ENCODE measurements at regions not wholly inside any gene's neighbourhood (a gene's known extent, or its start where the extent isn't known, plus 50 kb on each side); places are given as distances from the start of the nearest gene placed in this dataset.

DNA sequence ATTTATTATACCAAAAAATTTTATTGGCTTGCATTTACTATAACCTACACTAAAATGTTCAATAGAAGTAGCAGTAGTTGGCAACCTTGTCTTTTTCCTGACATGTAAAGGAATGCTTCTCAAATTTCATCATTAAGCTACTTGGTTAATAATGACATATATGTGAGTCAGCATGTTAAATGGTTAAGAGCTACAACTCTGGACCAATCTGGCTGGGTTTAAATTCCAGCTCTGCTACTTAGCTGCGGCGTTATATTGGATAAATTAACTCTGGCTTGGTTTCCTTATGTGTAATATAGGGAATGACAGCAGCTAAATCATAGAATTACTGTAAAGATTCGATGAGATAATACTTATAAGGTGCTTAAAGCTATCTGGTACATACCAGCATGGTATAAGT is 53.7 kb upstream of the OTOGL start:
- TF ChIP-seq, protein P1, sequence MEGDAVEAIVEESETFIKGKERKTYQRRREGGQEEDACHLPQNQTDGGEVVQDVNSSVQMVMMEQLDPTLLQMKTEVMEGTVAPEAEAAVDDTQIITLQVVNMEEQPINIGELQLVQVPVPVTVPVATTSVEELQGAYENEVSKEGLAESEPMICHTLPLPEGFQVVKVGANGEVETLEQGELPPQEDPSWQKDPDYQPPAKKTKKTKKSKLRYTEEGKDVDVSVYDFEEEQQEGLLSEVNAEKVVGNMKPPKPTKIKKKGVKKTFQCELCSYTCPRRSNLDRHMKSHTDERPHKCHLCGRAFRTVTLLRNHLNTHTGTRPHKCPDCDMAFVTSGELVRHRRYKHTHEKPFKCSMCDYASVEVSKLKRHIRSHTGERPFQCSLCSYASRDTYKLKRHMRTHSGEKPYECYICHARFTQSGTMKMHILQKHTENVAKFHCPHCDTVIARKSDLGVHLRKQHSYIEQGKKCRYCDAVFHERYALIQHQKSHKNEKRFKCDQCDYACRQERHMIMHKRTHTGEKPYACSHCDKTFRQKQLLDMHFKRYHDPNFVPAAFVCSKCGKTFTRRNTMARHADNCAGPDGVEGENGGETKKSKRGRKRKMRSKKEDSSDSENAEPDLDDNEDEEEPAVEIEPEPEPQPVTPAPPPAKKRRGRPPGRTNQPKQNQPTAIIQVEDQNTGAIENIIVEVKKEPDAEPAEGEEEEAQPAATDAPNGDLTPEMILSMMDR (conservative IDR thresholded peaks at IDR 0.05; ENCODE audit: control insufficient read depth, insufficient read depth, low read depth, low read length): no peak
- DNase-seq (ENCODE audit: low read depth): peak; percentile 89
- H3K4me3 ChIP-seq (ENCODE audit: control insufficient read depth, low read depth, low read length): no peak overlapping the region

DNA sequence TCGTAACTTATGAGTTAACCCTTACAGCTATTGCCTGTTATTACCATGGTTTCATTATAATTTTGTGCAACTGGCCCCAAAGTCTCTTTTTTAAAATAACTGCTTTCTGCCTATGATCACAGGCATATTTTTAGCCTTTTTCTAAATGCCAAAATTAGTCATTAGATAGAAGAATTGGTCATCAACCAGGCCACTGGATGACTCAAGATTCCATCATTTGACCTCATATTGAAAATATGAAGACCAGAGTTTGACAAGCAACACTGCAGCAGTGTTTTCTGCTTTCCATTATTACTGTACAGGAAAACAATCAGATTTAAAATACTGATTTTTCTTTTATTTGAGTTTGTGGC is 54.7 kb upstream of the OTOGL start:
- DNase-seq (ENCODE audit: low read depth): peak; percentile 94
- H3K4me3 ChIP-seq (ENCODE audit: control insufficient read depth, low read depth, low read length): no peak overlapping the region
- TF ChIP-seq, protein P1 (conservative IDR thresholded peaks at IDR 0.05; ENCODE audit: control insufficient read depth, insufficient read depth, low read depth, low read length): no peak

DNA sequence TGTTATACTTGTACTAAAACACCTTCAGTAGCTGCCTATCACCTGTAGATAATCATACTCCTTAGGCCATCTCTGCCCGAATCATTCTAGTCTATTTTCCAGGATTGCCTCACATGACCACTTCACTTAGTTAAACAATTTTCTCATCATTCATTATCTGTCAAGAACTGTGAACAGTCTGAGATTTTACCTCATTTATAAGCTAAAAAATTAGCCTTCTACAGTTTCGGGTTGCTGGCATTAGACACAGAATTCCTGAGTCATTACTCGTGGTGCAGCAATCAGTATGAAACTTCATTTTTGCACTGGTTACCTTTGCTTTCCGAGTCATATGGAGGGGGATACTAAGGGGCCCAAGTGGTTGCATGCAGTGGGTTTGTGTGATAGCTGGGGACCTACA is 57.6 kb upstream of the OTOGL start:
- no peak overlapping the region for H3K4me3 ChIP-seq (ENCODE audit: control insufficient read depth, low read depth, low read length)
- DNase-seq (ENCODE audit: low read depth): peak; percentile 63
- TF ChIP-seq, protein P1 (conservative IDR thresholded peaks at IDR 0.05; ENCODE audit: control insufficient read depth, insufficient read depth, low read depth, low read length): no peak

DNA sequence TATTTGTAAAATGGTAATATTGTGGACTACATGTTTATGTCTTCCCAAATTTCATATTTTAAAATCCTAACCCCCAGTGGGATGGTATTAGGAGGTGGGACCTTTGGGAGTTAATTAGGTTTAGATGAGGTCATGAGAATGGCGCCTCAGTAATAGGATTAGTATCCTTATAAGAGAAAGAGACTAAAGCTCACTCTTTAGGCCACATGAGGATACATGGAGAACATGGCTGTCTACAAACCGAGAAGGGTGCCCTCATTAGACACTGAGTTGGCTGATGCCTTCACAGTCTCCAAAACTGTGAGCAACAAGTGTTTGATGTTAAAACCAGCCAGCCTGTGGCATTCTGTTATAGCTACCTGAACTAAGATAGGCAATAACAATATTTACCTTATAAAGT is 58.3 kb upstream of the OTOGL start:
- H3K4me3 ChIP-seq (ENCODE audit: control insufficient read depth, low read depth, low read length): no peak overlapping the region
- DNase-seq (ENCODE audit: low read depth): no peak
- TF ChIP-seq, protein P1 (conservative IDR thresholded peaks at IDR 0.05; ENCODE audit: control insufficient read depth, insufficient read depth, low read depth, low read length): no peak

DNA sequence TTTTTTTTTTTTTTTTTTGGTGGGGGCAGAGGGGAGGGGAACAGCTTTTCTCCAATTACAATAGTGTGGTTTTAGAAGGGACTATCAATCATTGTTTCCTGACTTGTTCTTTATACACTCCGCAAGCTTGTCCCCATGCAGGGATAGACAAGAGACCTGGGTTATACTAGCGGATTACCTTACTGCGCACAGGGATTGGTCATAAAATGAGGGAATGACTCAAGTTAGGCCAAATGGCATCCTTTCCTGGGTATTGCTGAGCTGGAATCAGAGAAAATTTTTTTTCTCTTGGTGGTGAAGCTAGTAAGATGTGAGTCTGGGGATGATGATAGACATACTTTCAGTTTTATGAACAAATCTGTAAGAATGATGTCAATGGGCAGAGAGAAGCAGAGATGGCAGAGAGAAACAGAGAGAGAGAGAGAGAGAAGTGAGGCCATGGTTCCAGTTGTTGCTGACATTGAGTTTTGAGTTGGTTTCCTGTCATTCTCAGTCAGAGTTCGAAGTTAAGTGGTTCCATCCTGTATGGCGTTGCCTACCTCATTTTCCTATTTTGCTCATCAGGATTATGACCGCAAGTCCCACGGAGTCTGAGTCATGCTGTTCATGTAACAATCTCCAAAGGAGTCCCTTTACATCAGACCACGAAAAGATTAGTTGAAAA is 59.1 kb upstream of the OTOGL start:
- H3K4me3 ChIP-seq (ENCODE audit: control insufficient read depth, low read depth, low read length): no peak overlapping the region
- DNase-seq (ENCODE audit: low read depth): peak; percentile 71
- TF ChIP-seq, protein P1 (conservative IDR thresholded peaks at IDR 0.05; ENCODE audit: control insufficient read depth, insufficient read depth, low read depth, low read length): no peak

DNA sequence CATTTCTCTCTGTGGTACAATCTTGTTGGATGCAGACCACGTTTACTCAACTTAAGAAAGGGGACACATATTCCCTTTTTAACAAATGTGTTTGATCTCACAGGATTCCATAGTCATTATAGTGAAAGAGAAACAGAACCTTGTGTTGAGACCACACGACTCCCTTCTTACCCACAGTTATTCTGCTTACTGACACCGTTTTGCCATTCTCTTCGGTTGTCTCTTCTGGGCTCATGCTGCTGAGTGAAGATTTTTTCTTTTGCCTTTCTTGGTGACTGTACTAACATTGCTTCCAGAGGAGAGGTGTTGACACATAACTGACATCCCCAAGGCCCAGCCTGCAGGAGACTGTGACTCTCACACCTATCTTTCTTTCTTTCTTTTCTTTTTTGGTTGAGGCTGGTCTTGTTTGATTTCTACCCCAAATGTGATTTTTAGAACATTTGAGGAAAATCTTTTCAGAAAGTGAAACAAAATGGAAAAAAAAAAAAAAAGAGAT is 61.2 kb upstream of the OTOGL start:
- H3K4me3 ChIP-seq (ENCODE audit: control insufficient read depth, low read depth, low read length): no peak overlapping the region
- no peak for DNase-seq (ENCODE audit: low read depth)
- TF ChIP-seq, protein P1 (conservative IDR thresholded peaks at IDR 0.05; ENCODE audit: control insufficient read depth, insufficient read depth, low read depth, low read length): no peak

Measured in fibroblast of mammary gland (primary cell).